ENCODE measurements at regions not wholly inside any gene's neighbourhood (a gene's known extent, or its start where the extent isn't known, plus 50 kb on each side); places are given as distances from the start of the nearest gene placed in this dataset.
A peak's percentile ranks its signal among the peaks of the same experiment; 100 is the strongest.
"Not testable (repeated sequence)": the region's sequence is repeated elsewhere in the genome, so short reads cannot be mapped to it uniquely, and the experiment has no call there.

DNA sequence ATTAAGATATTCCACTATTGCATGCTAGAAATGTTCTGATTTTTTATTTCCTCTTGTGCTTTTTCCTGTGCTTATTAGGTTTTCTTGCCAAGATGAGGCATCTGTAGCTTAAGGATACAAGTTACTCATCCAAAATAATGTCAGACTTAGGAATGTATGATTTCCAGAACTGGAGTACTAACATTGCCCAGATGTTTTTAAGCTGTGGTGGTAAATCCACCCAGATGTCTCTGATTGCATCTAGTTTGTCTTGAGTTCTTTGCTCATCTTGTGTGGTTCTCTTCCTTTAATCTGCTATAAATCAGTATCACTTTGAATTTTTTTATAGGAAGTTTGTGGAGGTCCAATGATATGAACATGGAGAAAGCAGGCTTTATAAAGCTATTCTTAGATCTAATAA is 337.5 kb upstream of the ZNF608 start:
- H3K79me2 ChIP-seq (ENCODE audit: low read length), result no peaks in the 10 kb centered on the region
- H3K27me3 ChIP-seq (ENCODE audit: low read length), result no peaks in the 10 kb centered on the region
- no peak overlapping the region for H2AFZ ChIP-seq (ENCODE audit: low read length)
- ChIA-PET POLR2A (ENCODE audit: unreplicated experiment) (no interaction called here), CTCF (no interaction called here)
- H3K9ac ChIP-seq (ENCODE audit: low read length), result no peak overlapping the region
- DNase-seq (peak; percentile 14), ATAC-seq (no peak)
- intact Hi-C loops (cut with micrococcal nuclease), result no loop called here
- no peaks in the 10 kb centered on the region for H3F3A ChIP-seq (ENCODE audit: low read length, unreplicated experiment)
- no peak for TF ChIP-seq EZH2phosphoT487 (IDR thresholded peaks at IDR 0.05; ENCODE audit: borderline replicate concordance, low read length)
- TF ChIP-seq EZH2 (IDR thresholded peaks at IDR 0.05; ENCODE audit: low read length, unreplicated experiment), result no peak
- TF ChIP-seq, protein P1, sequence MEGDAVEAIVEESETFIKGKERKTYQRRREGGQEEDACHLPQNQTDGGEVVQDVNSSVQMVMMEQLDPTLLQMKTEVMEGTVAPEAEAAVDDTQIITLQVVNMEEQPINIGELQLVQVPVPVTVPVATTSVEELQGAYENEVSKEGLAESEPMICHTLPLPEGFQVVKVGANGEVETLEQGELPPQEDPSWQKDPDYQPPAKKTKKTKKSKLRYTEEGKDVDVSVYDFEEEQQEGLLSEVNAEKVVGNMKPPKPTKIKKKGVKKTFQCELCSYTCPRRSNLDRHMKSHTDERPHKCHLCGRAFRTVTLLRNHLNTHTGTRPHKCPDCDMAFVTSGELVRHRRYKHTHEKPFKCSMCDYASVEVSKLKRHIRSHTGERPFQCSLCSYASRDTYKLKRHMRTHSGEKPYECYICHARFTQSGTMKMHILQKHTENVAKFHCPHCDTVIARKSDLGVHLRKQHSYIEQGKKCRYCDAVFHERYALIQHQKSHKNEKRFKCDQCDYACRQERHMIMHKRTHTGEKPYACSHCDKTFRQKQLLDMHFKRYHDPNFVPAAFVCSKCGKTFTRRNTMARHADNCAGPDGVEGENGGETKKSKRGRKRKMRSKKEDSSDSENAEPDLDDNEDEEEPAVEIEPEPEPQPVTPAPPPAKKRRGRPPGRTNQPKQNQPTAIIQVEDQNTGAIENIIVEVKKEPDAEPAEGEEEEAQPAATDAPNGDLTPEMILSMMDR (conservative IDR thresholded peaks at IDR 0.05; ENCODE audit: low read depth, low read length), result no peak
- H3K36me3 ChIP-seq (ENCODE audit: low read depth, low read length), result no peaks in the 10 kb centered on the region
- H3K4me1 ChIP-seq (ENCODE audit: insufficient read depth, low read length), result no peaks in the 10 kb centered on the region
- BruUV-seq (replicated peaks), result no TSS peak
- H3K27ac ChIP-seq (ENCODE audit: low read length), result no peak overlapping the region
- H3K9me3 ChIP-seq (ENCODE audit: low read length), result no peaks in the 10 kb centered on the region
- H3K9me2 ChIP-seq (replicated peaks; ENCODE audit: low read length), result no peaks in the 10 kb centered on the region
- H3K4me3 ChIP-seq (ENCODE audit: low read length), result no peak overlapping the region
- H3K4me2 ChIP-seq (ENCODE audit: low read length), result no peak overlapping the region
- H4K20me1 ChIP-seq (ENCODE audit: low read length), result no peaks in the 10 kb centered on the region

DNA sequence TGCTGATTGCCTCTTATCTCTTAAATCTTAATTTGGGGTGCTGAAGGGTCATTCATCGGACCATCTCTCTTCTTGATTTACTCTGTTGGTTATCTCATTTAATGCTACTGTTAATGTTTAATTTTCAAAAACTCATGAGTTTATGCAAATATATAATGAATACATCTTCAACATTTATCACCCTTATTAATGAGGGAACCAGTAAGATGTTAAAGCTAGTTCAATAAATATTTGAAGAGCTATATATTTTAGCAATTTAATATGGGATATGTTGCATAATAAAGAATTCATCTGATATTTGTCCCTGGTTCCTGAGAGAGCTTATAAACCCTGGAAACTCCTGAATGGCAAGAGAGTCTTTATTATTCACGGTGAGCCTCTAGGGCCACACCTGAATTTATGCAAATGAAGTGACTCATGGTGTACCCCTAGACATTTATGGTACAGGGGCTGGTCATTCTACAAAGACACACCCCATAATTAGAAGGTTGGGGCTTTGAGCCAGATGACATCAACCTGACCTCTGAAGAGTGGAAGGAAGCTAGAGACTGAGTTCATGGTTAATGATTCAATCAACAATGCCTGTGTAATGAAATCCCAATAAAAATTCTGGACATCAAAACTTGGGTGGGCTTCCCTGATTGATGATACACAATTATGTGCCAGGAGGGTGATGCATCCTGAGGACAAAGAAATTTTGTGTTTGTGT is 339.5 kb upstream of the ZNF608 start:
- BruUV-seq (replicated peaks), result no TSS peak
- Histone ChIP-seq H3K27ac (ENCODE audit: low read length) (no peak overlapping the region), H3K27me3 (ENCODE audit: low read length) (no peaks in the 10 kb centered on the region), H3K4me1 (ENCODE audit: insufficient read depth, low read length) (no peaks in the 10 kb centered on the region), H3K9me2 (replicated peaks; ENCODE audit: low read length) (no peaks in the 10 kb centered on the region), H3K36me3 (ENCODE audit: low read depth, low read length) (no peaks in the 10 kb centered on the region), H2AFZ (ENCODE audit: low read length) (no peak overlapping the region), H3K9ac (ENCODE audit: low read length) (no peak overlapping the region), H3K79me2 (ENCODE audit: low read length) (no peaks in the 10 kb centered on the region), H3K4me3 (ENCODE audit: low read length) (no peak overlapping the region), H4K20me1 (ENCODE audit: low read length) (no peaks in the 10 kb centered on the region), H3F3A (ENCODE audit: low read length, unreplicated experiment) (no peaks in the 10 kb centered on the region), H3K4me2 (ENCODE audit: low read length) (no peak overlapping the region), H3K9me3 (ENCODE audit: low read length) (no peaks in the 10 kb centered on the region)
- TF ChIP-seq EZH2phosphoT487 (IDR thresholded peaks at IDR 0.05; ENCODE audit: borderline replicate concordance, low read length), result no peak
- no peak for ATAC-seq
- intact Hi-C loops (cut with micrococcal nuclease), result no loop called here
- CTCF ChIA-PET, result interaction anchor here (0.5 kb wide), 1 partner anchor 337 kb away, joined by 13 read pairs; no protein-coding TSS in a partner anchor
- no peak for DNase-seq
- POLR2A ChIA-PET (ENCODE audit: unreplicated experiment), result no interaction called here

DNA sequence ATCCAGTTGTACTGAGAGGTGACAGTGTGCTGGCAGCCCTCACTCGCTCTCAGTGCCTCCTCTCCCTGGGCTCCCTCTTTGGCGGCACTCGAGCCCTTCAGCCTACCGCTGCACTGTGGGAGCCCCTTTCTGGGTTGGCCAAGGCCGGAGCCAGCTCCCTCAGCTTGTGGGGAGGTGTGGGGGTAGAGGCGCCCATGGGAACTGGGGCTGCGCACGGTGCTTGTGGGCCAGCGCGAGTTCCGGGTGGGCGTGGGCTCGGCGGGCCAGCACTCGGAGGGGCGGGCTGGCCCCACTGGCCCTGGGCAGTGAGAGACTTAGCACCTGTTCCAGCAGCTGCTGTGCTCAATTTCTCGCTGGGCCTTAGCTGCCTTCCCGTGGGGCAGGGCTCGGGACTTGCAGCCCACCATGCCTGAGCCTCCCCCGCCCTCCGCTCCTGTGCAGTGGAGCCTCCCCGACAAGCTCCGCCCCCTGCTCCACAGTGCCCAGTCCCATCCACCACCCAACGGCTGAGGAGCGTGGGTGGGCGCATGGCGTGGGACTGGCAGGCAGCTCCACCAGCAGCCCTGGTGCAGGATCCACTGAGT is 342.2 kb upstream of the ZNF608 start:
- H3K36me3 ChIP-seq (ENCODE audit: low read depth, low read length), result no peaks in the 10 kb centered on the region
- BruUV-seq (replicated peaks), result no TSS peak

DNA sequence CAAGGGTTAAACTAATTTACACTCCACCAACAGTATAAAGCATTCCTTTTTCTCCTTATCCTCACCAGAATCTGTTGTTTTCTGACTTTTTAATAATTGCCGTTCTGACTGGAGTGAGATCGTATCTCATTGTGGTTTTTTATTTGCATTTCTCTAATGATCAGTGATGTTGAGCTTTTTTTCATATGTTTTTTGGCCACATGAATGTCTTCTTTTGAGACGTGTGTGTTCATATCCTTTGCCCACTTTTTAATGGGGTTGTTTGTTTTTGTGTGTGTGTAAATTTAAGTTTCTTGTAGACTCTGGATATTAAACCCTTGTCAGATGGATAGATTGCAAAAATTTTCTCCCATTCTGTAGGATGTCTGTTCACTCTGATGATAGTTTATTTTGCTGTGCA is 345.7 kb upstream of the ZNF608 start:
- intact Hi-C loops (cut with micrococcal nuclease); H2AFZ ChIP-seq (ENCODE audit: low read length); CTCF ChIA-PET; POLR2A ChIA-PET (ENCODE audit: unreplicated experiment); H3K4me2 ChIP-seq (ENCODE audit: low read length); H3K27ac ChIP-seq (ENCODE audit: low read length); H3K36me3 ChIP-seq (ENCODE audit: low read depth, low read length); H3K9ac ChIP-seq (ENCODE audit: low read length); H3K27me3 ChIP-seq (ENCODE audit: low read length); H3K9me2 ChIP-seq (replicated peaks; ENCODE audit: low read length); H3K4me1 ChIP-seq (ENCODE audit: insufficient read depth, low read length); BruUV-seq (replicated peaks); H3K9me3 ChIP-seq (ENCODE audit: low read length); H3K4me3 ChIP-seq (ENCODE audit: low read length); H4K20me1 ChIP-seq (ENCODE audit: low read length); H3K79me2 ChIP-seq (ENCODE audit: low read length); DNase-seq; ATAC-seq; H3F3A ChIP-seq (ENCODE audit: low read length, unreplicated experiment): not testable (repeated sequence)

More for the DNA sequence above, 342.2 kb upstream of the ZNF608 start:
- no peaks in the 10 kb centered on the region for H3K27me3 ChIP-seq (ENCODE audit: low read length)
- ATAC-seq (no peak), DNase-seq (no peak)
- H3F3A ChIP-seq (ENCODE audit: low read length, unreplicated experiment), result no peaks in the 10 kb centered on the region
- H3K4me1 ChIP-seq (ENCODE audit: insufficient read depth, low read length), result peaks cover 3% of the 10 kb centered on the region; the same call in 1 of the 2 replicates
- H3K27ac ChIP-seq (ENCODE audit: low read length), result no peak overlapping the region
- POLR2A ChIA-PET (ENCODE audit: unreplicated experiment), result no interaction called here
- no peaks in the 10 kb centered on the region for H3K9me3 ChIP-seq (ENCODE audit: low read length)
- H3K4me2 ChIP-seq (ENCODE audit: low read length), result no peak overlapping the region
- CTCF ChIA-PET, result no interaction called here
- H2AFZ ChIP-seq (ENCODE audit: low read length), result no peak overlapping the region
- H3K79me2 ChIP-seq (ENCODE audit: low read length), result no peaks in the 10 kb centered on the region
- H4K20me1 ChIP-seq (ENCODE audit: low read length), result no peaks in the 10 kb centered on the region
- H3K9me2 ChIP-seq (replicated peaks; ENCODE audit: low read length), result no peaks in the 10 kb centered on the region
- TF ChIP-seq, protein P1 (conservative IDR thresholded peaks at IDR 0.05; ENCODE audit: low read depth, low read length), result no peak
- TF ChIP-seq EZH2 (IDR thresholded peaks at IDR 0.05; ENCODE audit: low read length, unreplicated experiment), result no peak
- TF ChIP-seq EZH2phosphoT487 (IDR thresholded peaks at IDR 0.05; ENCODE audit: borderline replicate concordance, low read length), result no peak
- no peak overlapping the region for H3K9ac ChIP-seq (ENCODE audit: low read length)
- intact Hi-C loops (cut with micrococcal nuclease), result no loop called here
- no peak overlapping the region for H3K4me3 ChIP-seq (ENCODE audit: low read length)
